ENCODE measurements at regions not wholly inside any gene's neighbourhood (a gene's known extent, or its start where the extent isn't known, plus 50 kb on each side); places are given as distances from the start of the nearest gene placed in this dataset.

GRCh38 chr2:200173691-200174090 is 132.8 kb upstream of the SPATS2L start:
- no peak overlapping the region for H3K9ac ChIP-seq (ENCODE audit: insufficient read length, low read depth)
- H3K9me3 ChIP-seq (ENCODE audit: insufficient read depth, low read length): peaks cover 14% of the 10 kb centered on the region; the same call in 1 of the 2 replicates
- no peaks in the 10 kb centered on the region for H3K36me3 ChIP-seq (ENCODE audit: insufficient read depth, insufficient read length, low read length)
- no peak overlapping the region for H3K4me3 ChIP-seq (ENCODE audit: insufficient read length, low read depth)
- no peak for TF ChIP-seq ZNF274 (IDR thresholded peaks at IDR 0.05; ENCODE audit: low read depth, low read length)
- no peak for TF ChIP-seq SUZ12 (IDR thresholded peaks at IDR 0.05; ENCODE audit: extremely low read depth, insufficient read depth, insufficient read length)
- no peak for TF ChIP-seq YY1 (IDR thresholded peaks at IDR 0.05; ENCODE audit: insufficient read depth, insufficient read length)
- DNase-seq (ENCODE audit: low read depth, low spot score): no peak
- H3K4me1 ChIP-seq (ENCODE audit: insufficient read depth, insufficient read length): no peaks in the 10 kb centered on the region
- no peaks in the 10 kb centered on the region for H3K27me3 ChIP-seq (ENCODE audit: insufficient read depth, insufficient read length)

- no peaks in the 10 kb centered on the region for H3K27me3 ChIP-seq (ENCODE audit: insufficient read depth, insufficient read length)
- no peak for TF ChIP-seq YY1 (IDR thresholded peaks at IDR 0.05; ENCODE audit: insufficient read depth, insufficient read length)
- TF ChIP-seq SUZ12 (IDR thresholded peaks at IDR 0.05; ENCODE audit: extremely low read depth, insufficient read depth, insufficient read length): no peak
- TF ChIP-seq ZNF274 (IDR thresholded peaks at IDR 0.05; ENCODE audit: low read depth, low read length): no peak
- H3K9ac ChIP-seq (ENCODE audit: insufficient read length, low read depth): no peak overlapping the region
- no peak for DNase-seq (ENCODE audit: low read depth, low spot score)
- H3K36me3 ChIP-seq (ENCODE audit: insufficient read depth, insufficient read length, low read length): no peaks in the 10 kb centered on the region
- H3K9me3 ChIP-seq (ENCODE audit: insufficient read depth, low read length): peaks cover 14% of the 10 kb centered on the region; the same call in 1 of the 2 replicates
- no peak overlapping the region for H3K4me3 ChIP-seq (ENCODE audit: insufficient read length, low read depth)
- H3K4me1 ChIP-seq (ENCODE audit: insufficient read depth, insufficient read length): no peaks in the 10 kb centered on the region
Observed at GRCh38 chr2:200174433-200175216, 131.9 kb upstream of the SPATS2L start.

- peaks cover 4% of the 10 kb centered on the region for H3K4me1 ChIP-seq (ENCODE audit: insufficient read depth, insufficient read length)
- no peak for DNase-seq (ENCODE audit: low read depth, low spot score)
- TF ChIP-seq SUZ12 (IDR thresholded peaks at IDR 0.05; ENCODE audit: extremely low read depth, insufficient read depth, insufficient read length): no peak
- TF ChIP-seq ZNF274 (IDR thresholded peaks at IDR 0.05; ENCODE audit: low read depth, low read length): no peak
- no peak for TF ChIP-seq YY1 (IDR thresholded peaks at IDR 0.05; ENCODE audit: insufficient read depth, insufficient read length)
- no peak overlapping the region for H3K9ac ChIP-seq (ENCODE audit: insufficient read length, low read depth)
- no peaks in the 10 kb centered on the region for H3K27me3 ChIP-seq (ENCODE audit: insufficient read depth, insufficient read length)
- H3K4me3 ChIP-seq (ENCODE audit: insufficient read length, low read depth): no peak overlapping the region
- H3K36me3 ChIP-seq (ENCODE audit: insufficient read depth, insufficient read length, low read length): no peaks in the 10 kb centered on the region
- peaks cover 14% of the 10 kb centered on the region; the same call in 1 of the 2 replicates for H3K9me3 ChIP-seq (ENCODE audit: insufficient read depth, low read length)
Observed at GRCh38 chr2:200177971-200178911, 128.3 kb upstream of the SPATS2L start.

- Histone ChIP-seq H3K4me3 (ENCODE audit: insufficient read length, low read depth) (no peak overlapping the region), H3K4me1 (ENCODE audit: insufficient read depth, insufficient read length) (peaks cover 4% of the 10 kb centered on the region), H3K36me3 (ENCODE audit: insufficient read depth, insufficient read length, low read length) (no peaks in the 10 kb centered on the region), H3K9me3 (ENCODE audit: insufficient read depth, low read length) (peaks cover 14% of the 10 kb centered on the region; the same call in 1 of the 2 replicates), H3K27me3 (ENCODE audit: insufficient read depth, insufficient read length) (no peaks in the 10 kb centered on the region), H3K9ac (ENCODE audit: insufficient read length, low read depth) (no peak overlapping the region)
- no peak for DNase-seq (ENCODE audit: low read depth, low spot score)
- TF ChIP-seq ZNF274 (IDR thresholded peaks at IDR 0.05; ENCODE audit: low read depth, low read length): no peak
- TF ChIP-seq SUZ12 (IDR thresholded peaks at IDR 0.05; ENCODE audit: extremely low read depth, insufficient read depth, insufficient read length): no peak
- no peak for TF ChIP-seq YY1 (IDR thresholded peaks at IDR 0.05; ENCODE audit: insufficient read depth, insufficient read length)
Observed at GRCh38 chr2:200179151-200179550, 127.3 kb upstream of the SPATS2L start.

DNA sequence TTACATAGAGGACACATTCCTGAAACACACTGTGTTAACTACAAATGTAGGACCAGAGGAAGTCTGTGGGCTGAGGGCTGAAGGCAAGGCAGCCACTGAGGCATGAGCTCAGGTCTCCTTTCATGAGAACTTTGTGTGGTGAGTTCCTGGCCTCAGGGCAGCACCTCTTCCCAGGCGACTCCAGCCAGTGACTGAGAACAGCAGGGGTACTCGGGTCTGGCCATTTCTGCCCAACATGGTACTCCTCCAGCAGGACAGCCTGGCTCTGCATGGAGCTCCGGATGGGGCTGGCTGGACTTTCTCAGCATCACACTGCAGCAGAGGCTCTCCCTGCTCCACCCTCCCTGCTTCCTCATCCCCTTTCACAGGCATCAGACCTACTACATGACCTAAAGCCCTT is 125.5 kb upstream of the SPATS2L start:
- Histone ChIP-seq H3K4me3 (ENCODE audit: insufficient read length, low read depth) (no peak overlapping the region), H3K36me3 (ENCODE audit: insufficient read depth, insufficient read length, low read length) (no peaks in the 10 kb centered on the region), H3K4me1 (ENCODE audit: insufficient read depth, insufficient read length) (peaks cover 4% of the 10 kb centered on the region), H3K9ac (ENCODE audit: insufficient read length, low read depth) (no peak overlapping the region), H3K27me3 (ENCODE audit: insufficient read depth, insufficient read length) (no peaks in the 10 kb centered on the region), H3K9me3 (ENCODE audit: insufficient read depth, low read length) (no peaks in the 10 kb centered on the region)
- no peak for DNase-seq (ENCODE audit: low read depth, low spot score)
- TF ChIP-seq SUZ12 (IDR thresholded peaks at IDR 0.05; ENCODE audit: extremely low read depth, insufficient read depth, insufficient read length) (no peak), ZNF274 (IDR thresholded peaks at IDR 0.05; ENCODE audit: low read depth, low read length) (no peak), YY1 (IDR thresholded peaks at IDR 0.05; ENCODE audit: insufficient read depth, insufficient read length) (no peak)

- Histone ChIP-seq H3K9ac (ENCODE audit: insufficient read length, low read depth) (no peak overlapping the region), H3K36me3 (ENCODE audit: insufficient read depth, insufficient read length, low read length) (no peaks in the 10 kb centered on the region)
Observed at GRCh38 chr2:200181755-200182154, 124.7 kb upstream of the SPATS2L start.

More at GRCh38 chr2:200181755-200182154, 124.7 kb upstream of the SPATS2L start:
- peaks cover 4% of the 10 kb centered on the region for H3K4me1 ChIP-seq (ENCODE audit: insufficient read depth, insufficient read length)
- no peaks in the 10 kb centered on the region for H3K9me3 ChIP-seq (ENCODE audit: insufficient read depth, low read length)
- H3K27me3 ChIP-seq (ENCODE audit: insufficient read depth, insufficient read length): no peaks in the 10 kb centered on the region
- DNase-seq (ENCODE audit: low read depth, low spot score): no peak
- no peak for TF ChIP-seq SUZ12 (IDR thresholded peaks at IDR 0.05; ENCODE audit: extremely low read depth, insufficient read depth, insufficient read length)
- no peak for TF ChIP-seq YY1 (IDR thresholded peaks at IDR 0.05; ENCODE audit: insufficient read depth, insufficient read length)
- TF ChIP-seq ZNF274 (IDR thresholded peaks at IDR 0.05; ENCODE audit: low read depth, low read length): no peak
- no peak overlapping the region for H3K4me3 ChIP-seq (ENCODE audit: insufficient read length, low read depth)
